ENCODE measurements at regions not wholly inside any gene's neighbourhood (a gene's known extent, or its start where the extent isn't known, plus 50 kb on each side); places are given as distances from the start of the nearest gene placed in this dataset.

- 63 to 78% methylated on average over 4 of the region's 4 CpGs for WGBS, 2 donors
Measured at GRCh38 chr7:124649397-124650014, 116.1 kb downstream of the GPR37 start.

GRCh38 chr7:124647630-124648306 lies 117.8 kb downstream of the GPR37 start:
- TF ChIP-seq CTCF (IDR thresholded peaks at IDR 0.05), result no peak
- no peak for TF ChIP-seq POLR2A (IDR thresholded peaks at IDR 0.05)
- H3K4me3 ChIP-seq (ENCODE audit: low read depth, poor library complexity, severe bottlenecking), result no peak overlapping the region
- no peak for DNase-seq (ENCODE audit: low spot score in 2 of 2)
- intact Hi-C loops (cut with DNase I; ENCODE audit: low total_unique reads), result no loop called here

More at GRCh38 chr7:124649397-124650014, 116.1 kb downstream of the GPR37 start:
- H3K4me3 ChIP-seq (ENCODE audit: low read depth, poor library complexity, severe bottlenecking), result no peak overlapping the region
- intact Hi-C loops (cut with DNase I; ENCODE audit: low total_unique reads), result no loop called here
- no peak for TF ChIP-seq CTCF (IDR thresholded peaks at IDR 0.05)
- no peak for DNase-seq (ENCODE audit: low spot score in 2 of 2)

GRCh38 chr7:124645704-124646103 lies 119.9 kb downstream of the GPR37 start:
- intact Hi-C loops (cut with DNase I; ENCODE audit: low total_unique reads), result no loop called here

GRCh38 chr7:124643311-124643811 lies 122.2 kb downstream of the GPR37 start:
- no peak overlapping the region for H3K4me3 ChIP-seq (ENCODE audit: low read depth, poor library complexity, severe bottlenecking)
- intact Hi-C loops (cut with DNase I; ENCODE audit: low total_unique reads), result no loop called here
- no peak for DNase-seq (ENCODE audit: low spot score in 2 of 2)
- no peak for TF ChIP-seq POLR2A (IDR thresholded peaks at IDR 0.05)
- TF ChIP-seq CTCF (IDR thresholded peaks at IDR 0.05), result no peak

More at GRCh38 chr7:124645704-124646103, 119.9 kb downstream of the GPR37 start:
- TF ChIP-seq CTCF (IDR thresholded peaks at IDR 0.05) (no peak), POLR2A (IDR thresholded peaks at IDR 0.05) (no peak)
- WGBS, 2 donors, result 88 to 93% methylated on average over 5 of the region's 5 CpGs
- no peak overlapping the region for H3K4me3 ChIP-seq (ENCODE audit: low read depth, poor library complexity, severe bottlenecking)
- no peak for DNase-seq (ENCODE audit: low spot score in 2 of 2)

- no peak for DNase-seq (ENCODE audit: low spot score in 2 of 2)
- no peak overlapping the region for H3K4me3 ChIP-seq (ENCODE audit: low read depth, poor library complexity, severe bottlenecking)
- TF ChIP-seq CTCF (IDR thresholded peaks at IDR 0.05) (no peak), POLR2A (IDR thresholded peaks at IDR 0.05) (no peak)
- 41 to 43% methylated on average over 1 of the region's 1 CpG for WGBS, 2 donors
- intact Hi-C loops (cut with DNase I; ENCODE audit: low total_unique reads), result no loop called here
Measured at GRCh38 chr7:124635416-124635815, 130.2 kb downstream of the GPR37 start.

All from lower leg skin (tissue), 4 donors.